ENCODE measurements at regions not wholly inside any gene's neighbourhood (a gene's known extent, or its start where the extent isn't known, plus 50 kb on each side); places are given as distances from the start of the nearest gene placed in this dataset.

DNA sequence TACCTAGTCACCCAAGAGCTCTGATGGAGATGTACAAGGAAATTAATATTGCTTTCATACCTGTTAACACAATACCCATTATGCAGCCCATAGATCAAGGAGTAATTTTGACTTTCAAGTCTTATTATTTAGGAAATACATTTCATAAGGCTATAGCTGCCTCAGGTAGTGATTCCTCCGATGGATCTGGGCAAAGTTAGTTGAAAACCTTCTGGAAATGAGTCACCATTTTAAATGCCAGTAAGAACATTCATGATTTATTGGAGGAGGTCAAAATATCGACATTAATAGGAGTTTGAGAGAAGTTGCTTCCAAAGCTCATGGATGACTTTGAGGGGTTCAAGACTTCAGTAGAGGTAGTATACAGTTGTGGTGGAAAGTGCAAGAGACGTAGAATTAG, 931.4 kb upstream of the ACVR2A start:
- no peaks in the 10 kb centered on the region for H3K27me3 ChIP-seq (ENCODE audit: insufficient read depth, low read length)
- no peaks in the 10 kb centered on the region for H3K36me3 ChIP-seq (ENCODE audit: control insufficient read depth in 1 of 2, insufficient read depth in 2 of 2, low read length in 2 of 2)
- H3K27ac ChIP-seq (ENCODE audit: low read depth, low read length): no peak overlapping the region
- ChIA-PET CTCF (no interaction called here), RAD21 (ENCODE audit: low non-redundant PET in 1 of 2, low total read pairs in 2 of 2, uncharacterized antibody in 2 of 2, unreplicated experiment in 2 of 2) (no interaction called here), POLR2A (no interaction called here)
- H3K79me2 ChIP-seq (ENCODE audit: insufficient read depth, low read length): no peaks in the 10 kb centered on the region
- no peaks in the 10 kb centered on the region for H3K4me1 ChIP-seq (ENCODE audit: control insufficient read depth in 1 of 2, insufficient read depth in 2 of 2, low read length in 2 of 2)
- no peaks in the 10 kb centered on the region for H3K9me2 ChIP-seq (ENCODE audit: insufficient read depth)
- no peaks in the 10 kb centered on the region for H4K20me1 ChIP-seq (ENCODE audit: insufficient read depth)
- TF ChIP-seq JUND (IDR thresholded peaks at IDR 0.05) (no peak), CEBPB (IDR thresholded peaks at IDR 0.05; ENCODE audit: low read depth) (no peak), ZNF274 (IDR thresholded peaks at IDR 0.05; ENCODE audit: low read depth, low read length) (no peak), SIN3A (IDR thresholded peaks at IDR 0.05; ENCODE audit: low read depth) (no peak), FOSL1 (IDR thresholded peaks at IDR 0.05; ENCODE audit: low read depth) (no peak), EZH2 (IDR thresholded peaks at IDR 0.05) (no peak), POLR2AphosphoS5 (IDR thresholded peaks at IDR 0.05; ENCODE audit: low read depth, low read length) (no peak), EZH2phosphoT487 (IDR thresholded peaks at IDR 0.05; ENCODE audit: borderline replicate concordance) (no peak)
- TF ChIP-seq, protein P1, sequence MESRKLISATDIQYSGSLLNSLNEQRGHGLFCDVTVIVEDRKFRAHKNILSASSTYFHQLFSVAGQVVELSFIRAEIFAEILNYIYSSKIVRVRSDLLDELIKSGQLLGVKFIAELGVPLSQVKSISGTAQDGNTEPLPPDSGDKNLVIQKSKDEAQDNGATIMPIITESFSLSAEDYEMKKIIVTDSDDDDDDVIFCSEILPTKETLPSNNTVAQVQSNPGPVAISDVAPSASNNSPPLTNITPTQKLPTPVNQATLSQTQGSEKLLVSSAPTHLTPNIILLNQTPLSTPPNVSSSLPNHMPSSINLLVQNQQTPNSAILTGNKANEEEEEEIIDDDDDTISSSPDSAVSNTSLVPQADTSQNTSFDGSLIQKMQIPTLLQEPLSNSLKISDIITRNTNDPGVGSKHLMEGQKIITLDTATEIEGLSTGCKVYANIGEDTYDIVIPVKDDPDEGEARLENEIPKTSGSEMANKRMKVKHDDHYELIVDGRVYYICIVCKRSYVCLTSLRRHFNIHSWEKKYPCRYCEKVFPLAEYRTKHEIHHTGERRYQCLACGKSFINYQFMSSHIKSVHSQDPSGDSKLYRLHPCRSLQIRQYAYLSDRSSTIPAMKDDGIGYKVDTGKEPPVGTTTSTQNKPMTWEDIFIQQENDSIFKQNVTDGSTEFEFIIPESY (IDR thresholded peaks at IDR 0.05; ENCODE audit: extremely low read depth, insufficient replicate concordance, low read length): no peak
- TF ChIP-seq, protein P2, sequence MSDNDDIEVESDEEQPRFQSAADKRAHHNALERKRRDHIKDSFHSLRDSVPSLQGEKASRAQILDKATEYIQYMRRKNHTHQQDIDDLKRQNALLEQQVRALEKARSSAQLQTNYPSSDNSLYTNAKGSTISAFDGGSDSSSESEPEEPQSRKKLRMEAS (IDR thresholded peaks at IDR 0.05): no peak
- TF ChIP-seq, protein P3, sequence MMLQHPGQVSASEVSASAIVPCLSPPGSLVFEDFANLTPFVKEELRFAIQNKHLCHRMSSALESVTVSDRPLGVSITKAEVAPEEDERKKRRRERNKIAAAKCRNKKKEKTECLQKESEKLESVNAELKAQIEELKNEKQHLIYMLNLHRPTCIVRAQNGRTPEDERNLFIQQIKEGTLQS (IDR thresholded peaks at IDR 0.05): no peak
- H2AFZ ChIP-seq (ENCODE audit: low read depth, low read length, poor library complexity, severe bottlenecking): no peak overlapping the region
- no TSS peak for BruUV-seq (replicated peaks)
- no peak overlapping the region for H3K9ac ChIP-seq (ENCODE audit: low read length)
- no peak for ATAC-seq
- H3K9me3 ChIP-seq (ENCODE audit: control insufficient read depth in 1 of 2, insufficient read depth in 1 of 2, low read depth in 1 of 2, low read length in 2 of 2): no peaks in the 10 kb centered on the region
- intact Hi-C loops (cut with micrococcal nuclease): no loop called here
- no peak for DNase-seq (ENCODE audit: low read depth, low spot score)
- no peak overlapping the region for H3K4me3 ChIP-seq (replicated peaks in 1 of 2; ENCODE audit: low read depth in 1 of 2, low read length in 2 of 2)
- no peak overlapping the region for H3K4me2 ChIP-seq (ENCODE audit: low read length)
